HepG2 (cell line): ENCODE measurements at regions not wholly inside any gene's neighbourhood (a gene's known extent, or its start where the extent isn't known, plus 50 kb on each side); places are given as distances from the start of the nearest gene placed in this dataset.

Source experiments
- ATAC-seq: fragments of 200-7000 bp; cut with Tn5 transposase; 3 replicates; pipeline ENCODE4 v1.9.1; 2020; ENCODE audit warnings: mild to moderate bottlenecking, moderate library complexity
- BruUV-seq: library from RNA; stranded (reverse); fragments of 400-500 nt; replicated peaks from 2 replicates; lab custom pipeline; 2021; lab: Mats Ljungman, UMichigan
- CTCF ChIA-PET: fragments of 300-600 bp; formaldehyde crosslinking; extraction: SDS; loops from one replicate; lab custom pipeline; 2021; ENCODE audit warnings: low total read pairs, inconsistent platforms, low intra/inter-chr PET ratio; lab: Yijun Ruan, JAX
- POLR2A ChIA-PET: fragments of 350-600 bp; sonication (Branson Sonifier 250); formaldehyde crosslinking; loops from one replicate; lab custom pipeline; 2020; ENCODE audit warnings: antibody characterized with exemption, inconsistent platforms; lab: Yijun Ruan, JAX
- DNase-seq: peaks from one replicate; pipeline ENCODE4 v3.0.0-alpha.2; 2015; ENCODE audit warnings: low spot score
- FAIRE-seq: peaks from 3 replicates; lab custom pipeline; 2011; peaks lifted over from hg19 to GRCh38; lab: Jason Lieb, UNC
- H2AFZ ChIP-seq: one replicate; pipeline ENCODE4 v1.6.1; 2011; ENCODE audit warnings: low read length, inconsistent platforms
- H3K27ac ChIP-seq: fragments of 300-600 bp; 3 replicates; pipeline ENCODE4 v1.8.0; 2011; ENCODE audit warnings: mixed run types, mild to moderate bottlenecking, mixed read lengths, low read length, inconsistent platforms; ENCODE audit not compliant: insufficient read depth; ENCODE audit errors: extremely low read length
- H3K27me3 ChIP-seq, 2 experiments: fragments of 200-600 bp in 1 of 2; 2 replicates in 1 of 2; 3 replicates in 1 of 2; pipeline versions ENCODE4 v1.6.0 to v1.8.0; 2011; ENCODE audit warnings: low read length in 2 of 2, mild to moderate bottlenecking in 2 of 2, moderate library complexity in 2 of 2, inconsistent platforms in 1 of 2; ENCODE audit not compliant: insufficient read depth in 2 of 2, control insufficient read depth in 1 of 2
- H3K36me3 ChIP-seq, 2 experiments: fragments of 200-600 bp in 1 of 2; replicated peaks in 1 of 2; 2 replicates in 1 of 2; 3 replicates in 1 of 2; pipeline versions ENCODE4 v1.5.1 to v1.8.0; 2011; ENCODE audit warnings: low read length in 2 of 2, inconsistent platforms in 1 of 2; ENCODE audit not compliant: insufficient read depth in 2 of 2, control insufficient read depth in 1 of 2
- H3K4me1 ChIP-seq: 2 replicates; pipeline ENCODE4 v1.5.1; 2012; ENCODE audit warnings: low read length, inconsistent platforms; ENCODE audit not compliant: insufficient read depth
- H3K4me2 ChIP-seq: 2 replicates; pipeline ENCODE4 v1.6.0; 2011; ENCODE audit warnings: low read depth, low read length, inconsistent platforms
- H3K4me3 ChIP-seq, 3 experiments: fragments of 200-600 bp in 1 of 3; sonication (generic), shearing (Covaris generic) in 1 of 3; replicated peaks in 1 of 3; 2 replicates each; pipeline ENCODE4 v1.5.1; 2011 to 2016; ENCODE audit warnings: low read length in 3 of 3, inconsistent platforms in 2 of 3, low read depth in 2 of 3, mild to moderate bottlenecking in 2 of 3, control low read depth in 1 of 3, mixed read lengths in 1 of 3; ENCODE audit not compliant: insufficient read depth in 1 of 3
- H3K79me2 ChIP-seq: one replicate; pipeline ENCODE4 v1.6.1; 2011; ENCODE audit warnings: low read length, inconsistent platforms; ENCODE audit not compliant: insufficient read depth
- H3K9ac ChIP-seq: 2 replicates; pipeline ENCODE4 v1.6.0; 2011; ENCODE audit warnings: mild to moderate bottlenecking, low read depth, low read length, inconsistent platforms; ENCODE audit not compliant: insufficient read depth
- H3K9me3 ChIP-seq: 2 replicates; pipeline ENCODE4 v1.5.1; 2012; ENCODE audit warnings: mild to moderate bottlenecking, low read length
- H4K20me1 ChIP-seq: 2 replicates; pipeline ENCODE4 v1.6.0; 2011; ENCODE audit warnings: inconsistent platforms, mild to moderate bottlenecking, low read length, moderate library complexity; ENCODE audit not compliant: insufficient read depth
- FOXO4 ChIP-seq: sonication (generic); formaldehyde crosslinking; conservative IDR thresholded peaks from 2 replicates; pipeline ENCODE4 v1.8.1; 2023; ENCODE audit warnings: missing genetic modification reagents
- GMEB2 ChIP-seq: IDR thresholded peaks from 2 replicates; pipeline ENCODE4 v1.6.1; 2016; ENCODE audit warnings: missing biosample characterization, missing genetic modification reagents, low read depth
- NR1H2 ChIP-seq: sonication (generic); formaldehyde crosslinking; IDR thresholded peaks from 2 replicates; pipeline ENCODE4 v1.8.1; 2022; ENCODE audit warnings: low read depth, missing genetic modification reagents, borderline replicate concordance
- PCBP2 ChIP-seq: fragments of 200-400 bp; formaldehyde crosslinking; optimal IDR thresholded peaks from 2 replicates; pipeline ENCODE3; 2018; ENCODE audit warnings: low read length, low read depth; ENCODE audit not compliant: poor library complexity, severe bottlenecking
- SATB2 ChIP-seq: sonication (generic); formaldehyde crosslinking; IDR thresholded peaks from 2 replicates; pipeline ENCODE4 v1.5.0; 2020; ENCODE audit warnings: missing genetic modification reagents
- STAG1 ChIP-seq: sonication (generic); formaldehyde crosslinking; IDR thresholded peaks from 2 replicates; pipeline ENCODE4 v1.4.0; 2020; ENCODE audit warnings: missing genetic modification reagents
- TCF7L2 ChIP-seq: IDR thresholded peaks from 2 replicates; pipeline ENCODE4 v1.6.1; 2011; ENCODE audit warnings: mild to moderate bottlenecking, low read depth, low read length, moderate library complexity
- WGBS: methylation state at CpG from one replicate; pipeline ENCODE4 v1.1.6; 2017; ENCODE audit warnings: low lambda C conversion rate; 5-methylcytosine and 5-hydroxymethylcytosine counted together
- in situ Hi-C: cut with HindIII; loops from 2 replicates; pipeline ENCODE4 v1.10.0; 2017; ENCODE audit warnings: low pct_unique_long_range_greater_than_20kb; ENCODE audit not compliant: extremely low pct_ligation_motif_present
- intact Hi-C: fragments of 100-400 bp; cut with micrococcal nuclease; formaldehyde crosslinking; loops from one replicate; pipeline ENCODE4 v1.10.0; 2022; ENCODE audit not compliant: unreplicated experiment
- TF ChIP-seq, protein P1 (sequence below): sonication (generic); formaldehyde crosslinking; IDR thresholded peaks from 2 replicates; pipeline ENCODE4 v1.4.0; 2020; ENCODE audit warnings: mild to moderate bottlenecking, low read depth, missing genetic modification reagents
- TF ChIP-seq, protein P2 (sequence below): sonication (generic); formaldehyde crosslinking; IDR thresholded peaks from 2 replicates; pipeline ENCODE4 v1.5.0; 2020; ENCODE audit warnings: mild to moderate bottlenecking, missing genetic modification reagents

DNA sequence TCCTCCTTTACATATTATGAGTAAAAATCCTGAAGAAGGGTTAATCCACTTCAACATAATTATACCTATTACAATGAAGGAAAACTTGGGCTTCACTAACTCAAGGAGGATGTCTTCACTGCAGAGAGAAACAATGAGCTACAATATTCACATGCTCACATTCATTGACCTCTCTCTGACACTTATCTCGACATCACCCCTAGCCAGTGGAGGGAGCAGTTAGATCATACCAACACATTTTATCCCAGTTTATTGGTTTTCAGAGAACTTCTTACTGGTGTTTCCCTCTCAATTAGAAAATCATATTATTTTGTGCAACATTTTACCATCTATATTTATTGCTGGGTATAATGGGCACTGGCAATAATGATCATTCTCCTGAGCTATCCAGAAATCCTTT lies 646.5 kb downstream of the TENT5A start:
- FAIRE-seq (no peak), ATAC-seq (no peak), DNase-seq (no peak)
- in situ Hi-C loops, result no loop called here
- TF ChIP-seq STAG1, result peak; percentile 16; the same call in 1 of the 2 replicates
- TF ChIP-seq, protein P1, sequence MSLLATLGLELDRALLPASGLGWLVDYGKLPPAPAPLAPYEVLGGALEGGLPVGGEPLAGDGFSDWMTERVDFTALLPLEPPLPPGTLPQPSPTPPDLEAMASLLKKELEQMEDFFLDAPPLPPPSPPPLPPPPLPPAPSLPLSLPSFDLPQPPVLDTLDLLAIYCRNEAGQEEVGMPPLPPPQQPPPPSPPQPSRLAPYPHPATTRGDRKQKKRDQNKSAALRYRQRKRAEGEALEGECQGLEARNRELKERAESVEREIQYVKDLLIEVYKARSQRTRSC (CRISPR knock-in tag), result no peak
- TF ChIP-seq, protein P2, sequence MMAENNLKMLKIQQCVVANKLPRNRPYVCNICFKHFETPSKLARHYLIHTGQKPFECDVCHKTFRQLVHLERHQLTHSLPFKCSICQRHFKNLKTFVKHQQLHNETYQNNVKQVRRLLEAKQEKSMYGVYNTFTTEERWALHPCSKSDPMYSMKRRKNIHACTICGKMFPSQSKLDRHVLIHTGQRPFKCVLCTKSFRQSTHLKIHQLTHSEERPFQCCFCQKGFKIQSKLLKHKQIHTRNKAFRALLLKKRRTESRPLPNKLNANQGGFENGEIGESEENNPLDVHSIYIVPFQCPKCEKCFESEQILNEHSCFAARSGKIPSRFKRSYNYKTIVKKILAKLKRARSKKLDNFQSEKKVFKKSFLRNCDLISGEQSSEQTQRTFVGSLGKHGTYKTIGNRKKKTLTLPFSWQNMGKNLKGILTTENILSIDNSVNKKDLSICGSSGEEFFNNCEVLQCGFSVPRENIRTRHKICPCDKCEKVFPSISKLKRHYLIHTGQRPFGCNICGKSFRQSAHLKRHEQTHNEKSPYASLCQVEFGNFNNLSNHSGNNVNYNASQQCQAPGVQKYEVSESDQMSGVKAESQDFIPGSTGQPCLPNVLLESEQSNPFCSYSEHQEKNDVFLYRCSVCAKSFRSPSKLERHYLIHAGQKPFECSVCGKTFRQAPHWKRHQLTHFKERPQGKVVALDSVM (CRISPR knock-in tag), result no peak
- peaks cover 8% of the 10 kb centered on the region; the same call in 1 of the 2 replicates for H3K9me3 ChIP-seq
- H3K9ac ChIP-seq, result no peak overlapping the region
- ChIA-PET POLR2A (no interaction called here), CTCF (no interaction called here)
- H3K27me3 ChIP-seq, result no peaks in the 10 kb centered on the region
- H2AFZ ChIP-seq, result no peak overlapping the region
- no peaks in the 10 kb centered on the region for H3K36me3 ChIP-seq
- intact Hi-C loops, result no loop called here
- H3K4me2 ChIP-seq, result no peak overlapping the region
- no peak overlapping the region for H3K27ac ChIP-seq
- BruUV-seq, result no TSS peak
- H3K4me3 ChIP-seq, result no peak overlapping the region
- no peaks in the 10 kb centered on the region for H3K4me1 ChIP-seq
- no peaks in the 10 kb centered on the region for H3K79me2 ChIP-seq
- H4K20me1 ChIP-seq, result no peaks in the 10 kb centered on the region
- WGBS, result 0% methylated on average over 1 of the region's 1 CpG

- WGBS, result 58% methylated on average over 20 of the region's 20 CpGs
- Histone ChIP-seq H3K9me3 (no peaks in the 10 kb centered on the region; the same call in 1 of the 2 replicates), H3K4me2 (no peak overlapping the region), H3K4me1 (no peaks in the 10 kb centered on the region), H3K27me3 (no peaks in the 10 kb centered on the region), H3K36me3 (no peaks in the 10 kb centered on the region), H3K9ac (no peak overlapping the region), H3K79me2 (no peaks in the 10 kb centered on the region), H3K4me3 (no peak overlapping the region), H2AFZ (no peak overlapping the region), H3K27ac (no peak overlapping the region), H4K20me1 (no peaks in the 10 kb centered on the region)
- ChIA-PET CTCF (no interaction called here), POLR2A (no interaction called here)
- DNase-seq (no peak), ATAC-seq (no peak), FAIRE-seq (no peak)
- in situ Hi-C loops (no loop called here), intact Hi-C loops (no loop called here)
- BruUV-seq, result no TSS peak
- TF ChIP-seq TCF7L2 (no peak), FOXO4 (CRISPR knock-in tag) (no peak), PCBP2 (no peak), NR1H2 (CRISPR knock-in tag) (no peak), SATB2 (CRISPR knock-in tag) (no peak), GMEB2 (CRISPR knock-in tag) (no peak)
These were observed 654.2 kb downstream of the TENT5A start for GRCh38 chr6:81098109-81098814.
